Daoy (cell line): ENCODE measurements at regions not wholly inside any gene's neighbourhood (a gene's known extent, or its start where the extent isn't known, plus 50 kb on each side); places are given as distances from the start of the nearest gene placed in this dataset.
A peak's percentile ranks its signal among the peaks of the same experiment; 100 is the strongest.

Experiments
- DNase-seq: peaks from one replicate; pipeline ENCODE4 v3.0.0-alpha.2; 2015; ENCODE audit warnings: low read depth

DNA sequence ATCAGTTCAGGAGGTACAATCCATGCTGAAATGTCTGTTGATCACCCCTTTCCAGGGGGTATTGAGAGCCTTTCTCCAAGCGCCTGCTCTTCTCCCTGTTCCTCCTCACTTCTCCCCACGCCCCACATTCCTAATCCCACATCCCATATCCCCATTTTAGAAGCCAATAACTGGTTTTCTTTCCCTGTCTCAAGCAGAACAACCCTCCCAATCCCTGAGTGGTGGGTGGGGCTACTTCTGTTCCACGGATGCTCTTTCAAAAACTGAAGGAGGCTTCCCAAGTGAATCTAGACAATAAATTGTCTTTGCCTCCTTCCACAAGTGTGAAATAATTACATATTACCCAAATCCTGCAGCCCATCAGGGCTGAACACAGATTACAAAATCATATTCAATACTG is 77.0 kb upstream of the SEMA6A start:
- no peak for DNase-seq

DNA sequence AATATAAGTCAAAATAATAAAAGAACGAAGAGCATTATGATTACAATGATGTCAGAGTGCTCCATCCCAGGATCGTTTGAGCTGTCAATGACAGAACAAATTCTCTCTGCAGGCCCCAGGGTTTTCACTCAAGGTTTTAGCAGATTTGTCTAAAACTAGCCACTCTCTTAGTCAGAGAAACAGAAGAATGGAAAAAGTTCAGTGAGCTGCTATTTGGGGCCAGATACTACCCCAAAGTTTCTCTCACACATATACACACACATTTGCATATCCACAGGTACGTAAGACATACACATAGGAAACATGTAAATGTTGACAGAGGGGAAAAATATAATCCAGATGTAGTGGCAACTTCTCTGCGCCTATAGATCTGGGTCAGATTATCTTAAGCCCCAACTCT is 76.3 kb upstream of the SEMA6A start:
- DNase-seq = no peak

DNA sequence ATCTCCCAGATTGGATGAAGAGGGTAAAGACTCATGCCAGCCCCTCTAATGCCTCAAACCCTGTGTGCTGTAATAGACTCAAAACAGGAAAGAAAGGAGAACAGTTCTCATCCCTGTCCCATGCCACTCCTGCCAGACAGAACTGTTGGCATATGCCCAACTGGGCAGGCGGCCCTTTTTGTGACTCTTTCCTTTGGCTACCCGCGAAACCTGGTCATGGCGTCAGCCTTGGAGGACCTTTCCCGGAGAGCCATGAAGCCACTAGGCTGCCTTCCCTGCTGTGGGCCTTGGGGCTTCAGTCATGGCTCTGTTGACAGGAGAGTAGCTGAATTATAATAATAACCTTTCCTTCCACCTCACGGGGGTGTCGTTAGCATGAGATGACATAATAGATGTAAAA is 75.9 kb upstream of the SEMA6A start:
- DNase-seq = no peak

DNA sequence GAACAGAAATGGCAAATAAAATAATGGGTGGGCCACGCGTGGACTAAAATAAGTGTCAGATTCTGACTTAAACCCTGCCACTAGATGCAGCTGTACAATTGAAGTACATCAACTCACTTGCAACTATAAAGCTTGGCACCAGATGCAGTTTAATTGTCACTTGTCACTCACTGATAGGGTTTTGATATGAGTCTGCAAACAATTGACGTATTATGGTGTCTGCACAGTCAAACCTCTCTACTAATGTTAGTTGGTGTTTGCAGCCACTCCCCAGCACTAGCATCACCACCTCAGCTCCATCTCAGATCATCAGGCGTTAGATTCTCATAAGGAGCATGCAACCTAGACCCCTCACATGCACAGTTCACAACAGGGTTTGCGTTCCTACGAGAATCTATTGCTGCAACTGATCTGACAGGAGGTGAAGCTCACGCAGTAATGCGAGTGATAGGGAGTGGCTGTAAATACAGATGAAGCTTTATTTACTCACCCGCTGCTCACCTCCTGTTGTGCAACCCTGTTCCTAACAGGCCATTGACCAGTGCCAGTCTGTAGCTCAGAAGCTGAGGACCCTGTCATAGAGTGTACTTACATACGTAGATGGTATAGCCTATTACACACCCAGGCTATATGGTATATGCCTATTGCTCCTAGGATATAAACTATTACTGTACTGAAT is 72.1 kb upstream of the SEMA6A start:
- DNase-seq = no peak

DNA sequence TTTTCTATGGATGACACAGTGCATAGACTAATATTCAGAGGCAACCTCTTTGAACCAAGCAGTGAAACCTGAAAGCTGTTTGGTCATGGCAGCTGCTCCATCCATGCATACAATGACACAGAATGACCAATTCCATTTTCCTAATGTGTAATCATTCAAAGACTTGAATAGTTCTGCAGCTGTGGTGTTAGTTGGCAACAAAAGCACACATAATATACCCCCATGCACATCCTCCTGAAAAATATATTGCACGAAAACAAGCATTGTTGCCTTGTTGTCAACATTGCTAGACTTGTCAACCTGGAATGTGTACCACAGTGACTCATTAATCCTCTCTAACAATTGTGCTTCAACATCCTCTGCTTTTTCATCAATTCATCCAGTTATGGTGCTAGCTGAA is 71.0 kb upstream of the SEMA6A start:
- DNase-seq = no peak

DNA sequence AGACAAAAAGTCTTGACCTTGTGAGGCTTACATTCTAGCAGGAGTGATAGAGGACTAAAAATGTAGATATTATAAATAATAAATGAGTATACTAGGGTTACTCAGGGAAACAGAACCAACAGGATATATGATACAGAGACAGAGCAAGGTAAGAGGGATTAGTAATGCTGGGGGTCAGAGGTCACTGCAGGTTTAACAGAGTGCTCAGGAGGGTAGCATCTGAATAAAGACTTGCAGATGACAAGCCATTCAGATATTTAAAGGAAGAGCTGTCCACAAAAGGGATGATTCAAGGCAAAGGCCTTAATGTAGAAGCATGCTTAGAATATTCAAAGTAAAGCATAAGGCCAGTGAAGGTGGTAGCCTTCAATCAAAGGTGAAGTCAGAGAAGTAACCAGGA is 65.6 kb upstream of the SEMA6A start:
- DNase-seq = no peak

DNA sequence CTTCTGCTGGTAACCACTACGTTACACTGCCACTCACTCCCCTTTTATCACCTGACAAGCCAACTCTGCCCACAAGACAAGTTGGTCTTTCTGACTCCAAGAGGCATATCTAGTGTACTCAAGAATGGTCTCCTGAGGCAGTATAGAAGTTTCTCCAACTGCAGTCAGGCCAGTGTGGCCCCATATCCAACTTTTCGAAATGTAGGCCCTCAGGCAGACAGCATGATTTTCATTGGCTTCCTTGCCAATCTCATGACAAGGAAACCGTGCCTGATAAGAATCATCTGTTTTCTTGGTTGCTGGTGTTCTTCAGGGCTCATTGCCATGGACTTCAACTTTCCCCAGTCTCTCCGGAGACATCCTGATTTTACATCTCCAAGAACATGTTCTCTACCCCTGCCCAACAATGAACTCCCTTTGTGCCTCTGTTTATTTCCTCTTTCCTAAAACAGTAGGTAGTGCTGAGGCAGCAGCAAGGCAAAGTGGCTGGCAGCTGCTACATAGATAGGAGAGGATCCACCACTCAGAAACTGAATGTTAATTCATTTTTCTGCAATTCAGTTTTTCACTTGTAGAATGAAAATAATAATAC is 62.6 kb upstream of the SEMA6A start:
- DNase-seq = no peak

DNA sequence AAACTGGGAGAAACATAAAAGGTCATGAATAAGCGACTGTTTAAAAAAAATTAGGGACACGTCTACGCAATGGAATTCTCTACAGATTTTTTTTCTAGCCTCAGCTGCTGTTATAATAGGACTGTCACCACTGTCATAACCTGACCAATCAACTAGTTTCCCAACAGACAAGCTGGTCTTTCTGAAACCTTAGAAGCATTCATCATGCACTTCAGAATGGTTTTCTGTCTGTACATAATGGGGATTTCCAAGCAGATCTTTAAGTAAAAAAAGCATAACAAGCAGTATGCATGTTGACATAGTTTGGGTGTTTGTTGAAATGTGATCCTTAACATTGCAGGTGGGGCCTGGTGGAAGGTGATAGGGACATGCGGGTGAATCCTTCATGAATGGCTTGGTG is 58.3 kb upstream of the SEMA6A start:
- DNase-seq = peak; percentile 25

DNA sequence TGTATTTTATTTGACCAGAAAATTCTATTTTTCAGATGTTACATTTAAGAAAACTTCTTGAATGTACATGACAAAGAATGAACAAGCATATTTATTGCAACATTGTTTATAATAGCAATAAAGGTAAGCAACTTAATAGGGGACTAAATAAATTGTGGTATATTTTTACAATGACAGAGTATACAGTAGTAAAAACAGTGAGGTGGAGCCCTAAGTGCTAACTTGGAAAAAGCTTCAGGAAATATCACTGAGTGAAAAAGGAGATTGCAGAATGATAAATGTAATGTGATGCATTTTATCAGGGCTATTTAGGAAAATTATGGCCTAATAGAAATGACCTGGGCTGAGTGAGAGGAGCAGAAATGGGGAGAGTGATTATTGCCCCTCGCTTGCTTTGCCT is 56.5 kb upstream of the SEMA6A start:
- DNase-seq = no peak

DNA sequence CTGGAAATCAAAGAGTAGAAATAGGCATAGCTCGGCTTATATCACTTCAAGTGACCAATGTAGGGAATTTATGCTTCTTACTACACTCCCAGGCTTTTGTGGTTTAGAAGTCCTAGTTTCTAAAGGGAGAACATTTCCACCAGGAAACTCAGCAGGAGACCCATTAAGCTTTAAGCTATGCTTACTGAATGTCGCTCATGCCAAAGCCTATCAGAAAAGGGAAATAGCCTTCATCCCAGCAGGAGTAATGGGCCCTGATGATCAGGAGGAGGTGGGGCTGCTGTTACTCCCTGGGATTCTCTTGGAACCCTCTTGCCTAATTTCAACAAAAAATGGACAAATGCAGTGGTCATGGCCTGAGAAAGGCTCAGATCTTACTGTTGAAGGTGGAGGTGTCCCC is 54.5 kb upstream of the SEMA6A start:
- no peak for DNase-seq

DNA sequence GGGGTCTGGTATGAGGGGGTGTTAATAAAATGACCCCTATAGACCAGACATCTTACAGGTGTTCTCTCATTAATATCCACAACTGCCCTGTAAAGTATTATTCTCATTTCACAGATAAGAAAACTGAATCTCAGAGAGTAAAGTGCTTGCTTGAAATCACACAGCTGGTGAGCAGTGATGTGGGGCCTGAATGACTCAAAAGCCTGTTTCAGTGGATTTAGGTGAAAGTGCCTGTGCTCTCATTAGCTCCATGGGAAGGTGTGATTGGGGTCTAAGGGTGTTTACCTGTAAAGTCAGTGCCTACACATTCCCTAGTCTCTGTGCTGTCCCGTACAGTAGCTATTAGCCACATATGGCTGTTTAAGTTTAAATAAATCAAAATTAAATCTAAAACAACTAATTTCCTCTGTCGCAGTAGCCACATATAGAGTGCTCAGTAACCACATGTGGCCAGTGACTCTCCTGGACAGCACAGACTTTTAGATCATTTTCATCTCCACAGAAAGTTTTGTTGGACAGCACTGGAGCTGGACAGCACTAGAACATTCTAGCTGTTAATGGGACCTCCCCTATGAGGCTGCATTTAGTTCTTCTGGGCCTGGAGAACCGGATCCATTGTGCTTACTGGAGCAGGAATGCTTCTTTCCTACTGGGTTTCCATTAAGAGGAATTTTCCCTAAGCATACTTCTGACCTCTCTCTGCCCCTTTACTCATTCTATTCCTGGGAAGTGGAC is 52.5 kb upstream of the SEMA6A start:
- DNase-seq = no peak

DNA sequence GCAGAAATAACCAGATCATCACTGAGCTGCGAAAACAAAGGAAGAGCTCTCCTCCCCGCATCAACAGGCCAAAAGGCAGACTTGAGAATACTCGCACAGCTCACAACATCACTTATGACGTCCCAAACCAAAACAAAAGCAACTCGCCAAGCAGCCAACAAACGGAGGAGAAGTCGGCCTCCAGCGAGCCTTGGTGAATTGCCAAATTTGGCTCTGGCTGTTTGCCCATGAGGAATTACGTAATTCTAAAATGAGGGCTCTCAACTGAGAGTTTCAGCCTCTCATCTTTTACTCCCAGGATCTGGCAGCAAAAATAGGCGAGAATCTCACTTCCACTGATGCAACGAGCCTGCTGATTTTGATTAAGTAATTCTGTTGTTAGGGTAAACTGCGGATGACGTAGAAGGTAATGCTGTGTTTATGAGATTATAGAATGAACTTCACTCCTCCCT is 51.7 kb upstream of the SEMA6A start:
- DNase-seq = peak; percentile 60
